Osteoblast (primary cell): ENCODE measurements at regions not wholly inside any gene's neighbourhood (a gene's known extent, or its start where the extent isn't known, plus 50 kb on each side); places are given as distances from the start of the nearest gene placed in this dataset.

ENCODE experiments used
- DNase-seq: peaks from one replicate; pipeline ENCODE4 v3.0.0; 2011; ENCODE audit warnings: low spot score, mixed read lengths; ENCODE audit not compliant: insufficient read length; ENCODE audit errors: missing footprints
- H2AFZ ChIP-seq: 2 replicates; pipeline ENCODE4 v1.6.0; 2011; ENCODE audit warnings: mild to moderate bottlenecking, low read length
- H3K27ac ChIP-seq: 2 replicates; pipeline ENCODE4 v1.5.1; 2011; ENCODE audit warnings: mild to moderate bottlenecking, low read depth, low read length, moderate library complexity
- H3K27me3 ChIP-seq: 2 replicates; pipeline ENCODE4 v1.6.0; 2012; ENCODE audit warnings: mild to moderate bottlenecking, control low read depth, inconsistent platforms, low read length, moderate library complexity; ENCODE audit not compliant: insufficient read depth
- H3K36me3 ChIP-seq: 2 replicates; pipeline ENCODE4 v1.5.1; 2011; ENCODE audit warnings: mild to moderate bottlenecking, low read length, control low read depth, moderate library complexity; ENCODE audit not compliant: insufficient read depth
- H3K4me1 ChIP-seq: 2 replicates; pipeline ENCODE4 v1.5.1; 2011; ENCODE audit warnings: mild to moderate bottlenecking, low read length, control low read depth, moderate library complexity; ENCODE audit not compliant: insufficient read depth
- H3K4me2 ChIP-seq: 2 replicates; pipeline ENCODE4 v1.6.0; 2011; ENCODE audit warnings: mild to moderate bottlenecking, low read length; ENCODE audit not compliant: insufficient read depth
- H3K4me3 ChIP-seq: fragments of 200-600 bp; sonication (generic); 3 replicates; pipeline ENCODE4 v1.5.1; 2012; ENCODE audit warnings: mild to moderate bottlenecking, low read length, inconsistent platforms; ENCODE audit not compliant: insufficient read depth
- H3K79me2 ChIP-seq: 2 replicates; pipeline ENCODE4 v1.6.0; 2012; ENCODE audit warnings: mild to moderate bottlenecking, low read length, control low read depth, inconsistent platforms; ENCODE audit not compliant: insufficient read depth
- H3K9me3 ChIP-seq: 2 replicates; pipeline ENCODE4 v1.5.1; 2011; ENCODE audit warnings: low read depth, low read length, control low read depth
- H4K20me1 ChIP-seq: 2 replicates; pipeline ENCODE4 v1.6.0; 2012; ENCODE audit warnings: mild to moderate bottlenecking, low read length, control low read depth; ENCODE audit not compliant: insufficient read depth
- TF ChIP-seq, protein P1 (sequence below): IDR thresholded peaks from 2 replicates; pipeline ENCODE4 v1.5.1; 2011; ENCODE audit warnings: mild to moderate bottlenecking, low read depth, low read length, moderate library complexity; ENCODE audit errors: extremely low read depth

DNA sequence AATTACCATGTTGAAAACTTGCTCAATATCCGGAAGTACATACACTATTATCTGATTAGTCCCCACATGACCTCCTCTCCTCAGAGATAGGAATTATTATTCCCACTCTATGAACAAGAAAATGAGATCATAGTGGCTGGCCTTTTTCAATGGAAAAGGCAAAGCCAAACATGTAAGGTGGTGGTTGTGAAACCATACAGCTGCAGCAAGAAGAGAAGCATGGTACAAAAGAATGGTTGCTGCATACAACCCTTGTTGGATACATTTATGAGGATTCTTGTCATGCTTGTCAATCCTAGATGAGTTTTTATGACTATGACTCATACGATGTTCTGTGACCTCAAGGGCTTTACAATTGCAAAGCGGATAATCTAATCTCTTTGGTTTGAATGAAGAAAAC, 514.7 kb downstream of the PLPP3 start:
- Histone ChIP-seq H3K9me3 (no peaks in the 10 kb centered on the region), H4K20me1 (no peaks in the 10 kb centered on the region), H3K27me3 (no peaks in the 10 kb centered on the region), H3K36me3 (no peaks in the 10 kb centered on the region), H3K27ac (no peak overlapping the region), H3K4me3 (no peak overlapping the region), H3K4me2 (no peak overlapping the region), H3K4me1 (peaks cover 42% of the 10 kb centered on the region), H2AFZ (no peak overlapping the region), H3K79me2 (no peaks in the 10 kb centered on the region)
- TF ChIP-seq, protein P1, sequence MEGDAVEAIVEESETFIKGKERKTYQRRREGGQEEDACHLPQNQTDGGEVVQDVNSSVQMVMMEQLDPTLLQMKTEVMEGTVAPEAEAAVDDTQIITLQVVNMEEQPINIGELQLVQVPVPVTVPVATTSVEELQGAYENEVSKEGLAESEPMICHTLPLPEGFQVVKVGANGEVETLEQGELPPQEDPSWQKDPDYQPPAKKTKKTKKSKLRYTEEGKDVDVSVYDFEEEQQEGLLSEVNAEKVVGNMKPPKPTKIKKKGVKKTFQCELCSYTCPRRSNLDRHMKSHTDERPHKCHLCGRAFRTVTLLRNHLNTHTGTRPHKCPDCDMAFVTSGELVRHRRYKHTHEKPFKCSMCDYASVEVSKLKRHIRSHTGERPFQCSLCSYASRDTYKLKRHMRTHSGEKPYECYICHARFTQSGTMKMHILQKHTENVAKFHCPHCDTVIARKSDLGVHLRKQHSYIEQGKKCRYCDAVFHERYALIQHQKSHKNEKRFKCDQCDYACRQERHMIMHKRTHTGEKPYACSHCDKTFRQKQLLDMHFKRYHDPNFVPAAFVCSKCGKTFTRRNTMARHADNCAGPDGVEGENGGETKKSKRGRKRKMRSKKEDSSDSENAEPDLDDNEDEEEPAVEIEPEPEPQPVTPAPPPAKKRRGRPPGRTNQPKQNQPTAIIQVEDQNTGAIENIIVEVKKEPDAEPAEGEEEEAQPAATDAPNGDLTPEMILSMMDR = no peak
- no peak for DNase-seq

DNA sequence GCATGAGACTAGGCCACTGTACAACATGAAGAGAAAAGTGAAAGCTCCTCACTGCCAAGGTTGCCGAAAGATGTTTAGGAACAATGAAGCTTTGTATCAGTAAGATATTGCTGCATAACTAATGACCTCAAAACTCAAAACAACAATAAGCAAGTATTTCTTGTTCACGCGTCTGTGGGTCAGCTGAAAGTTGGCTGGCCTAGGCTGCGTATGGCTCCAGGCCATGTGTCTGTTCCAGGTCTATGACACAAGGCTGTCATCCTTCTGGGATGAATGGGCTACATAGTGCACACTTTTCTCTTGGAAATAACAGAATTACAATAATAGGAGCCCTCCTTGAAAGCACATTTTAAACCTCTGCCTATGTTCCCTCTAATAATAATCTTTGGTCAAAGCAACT, 515.9 kb downstream of the PLPP3 start:
- no peak overlapping the region for H3K27ac ChIP-seq
- no peaks in the 10 kb centered on the region for H3K79me2 ChIP-seq
- no peaks in the 10 kb centered on the region for H3K36me3 ChIP-seq
- H3K4me3 ChIP-seq = no peak overlapping the region
- no peaks in the 10 kb centered on the region for H3K27me3 ChIP-seq
- H3K9me3 ChIP-seq = no peaks in the 10 kb centered on the region
- H4K20me1 ChIP-seq = no peaks in the 10 kb centered on the region
- no peak overlapping the region for H2AFZ ChIP-seq
- peaks cover 30% of the 10 kb centered on the region for H3K4me1 ChIP-seq
- no peak for DNase-seq
- TF ChIP-seq, protein P1 = no peak
- H3K4me2 ChIP-seq = no peak overlapping the region

DNA sequence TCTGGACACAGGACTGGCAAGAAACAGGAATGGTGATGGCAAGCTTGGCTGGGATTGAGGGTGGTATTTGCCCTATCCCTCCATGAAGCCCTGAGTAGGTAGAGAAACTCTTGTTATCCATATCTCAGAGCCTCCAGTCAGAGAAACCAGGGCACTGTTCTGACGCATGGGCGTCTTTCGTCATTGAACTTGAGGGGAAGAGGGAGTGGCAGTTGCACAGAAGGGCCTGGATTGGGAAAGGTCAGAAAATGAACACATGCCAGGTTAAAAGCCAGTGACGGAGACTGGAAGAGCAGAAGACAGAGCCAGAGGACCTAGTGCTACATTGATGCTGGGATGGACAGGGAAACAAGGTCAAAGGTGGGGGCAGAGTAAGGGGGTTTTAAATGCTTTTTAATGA, 516.7 kb downstream of the PLPP3 start:
- H3K4me1 ChIP-seq = peaks cover 23% of the 10 kb centered on the region
- H4K20me1 ChIP-seq = no peaks in the 10 kb centered on the region
- H3K4me3 ChIP-seq = no peak overlapping the region

DNA sequence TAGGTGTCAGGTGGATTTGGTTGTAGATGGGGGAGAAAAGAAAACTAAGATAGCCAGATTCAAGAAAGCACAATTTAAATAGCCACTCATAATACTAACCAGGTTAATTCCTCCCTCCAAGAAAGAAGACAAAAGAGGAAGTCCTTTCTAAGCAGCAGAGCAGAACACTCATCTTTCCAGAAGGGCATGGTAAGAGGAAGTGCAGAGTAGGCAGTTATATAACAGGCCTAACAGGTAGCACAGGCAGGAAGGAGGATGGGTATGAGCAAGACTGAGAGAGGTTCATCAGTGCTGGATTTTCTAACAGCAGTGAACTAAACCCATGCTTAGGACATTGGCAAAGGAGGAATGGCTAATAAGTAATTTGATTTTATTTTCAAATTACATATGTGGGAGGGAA, 517.5 kb downstream of the PLPP3 start:
- H3K79me2 ChIP-seq = no peaks in the 10 kb centered on the region
- no peaks in the 10 kb centered on the region for H4K20me1 ChIP-seq
- no peak overlapping the region for H2AFZ ChIP-seq
- H3K4me3 ChIP-seq = no peak overlapping the region
- H3K27ac ChIP-seq = no peak overlapping the region
- H3K4me1 ChIP-seq = peaks cover 23% of the 10 kb centered on the region
- H3K27me3 ChIP-seq = no peaks in the 10 kb centered on the region
- H3K9me3 ChIP-seq = no peaks in the 10 kb centered on the region
- TF ChIP-seq, protein P1 = no peak
- H3K36me3 ChIP-seq = no peaks in the 10 kb centered on the region
- no peak for DNase-seq
- H3K4me2 ChIP-seq = no peak overlapping the region

More for the DNA sequence above, 516.7 kb downstream of the PLPP3 start:
- no peak for DNase-seq
- H3K27ac ChIP-seq = no peak overlapping the region
- no peaks in the 10 kb centered on the region for H3K9me3 ChIP-seq
- H2AFZ ChIP-seq = no peak overlapping the region
- no peaks in the 10 kb centered on the region for H3K79me2 ChIP-seq
- no peaks in the 10 kb centered on the region for H3K36me3 ChIP-seq
- no peaks in the 10 kb centered on the region for H3K27me3 ChIP-seq
- TF ChIP-seq, protein P1 = no peak
- no peak overlapping the region for H3K4me2 ChIP-seq
